SIG-M5 treated with dmso at 0.1 percent for 504 hours (cell line): ENCODE measurements at regions not wholly inside any gene's neighbourhood (a gene's known extent, or its start where the extent isn't known, plus 50 kb on each side); places are given as distances from the start of the nearest gene placed in this dataset.

Experiments used
- DNase-seq: peaks from one replicate; lab custom pipeline; 2025; ENCODE audit not compliant: unreplicated experiment; lab: John Stamatoyannopoulos, UW

- DNase-seq, result peak; percentile 8
These were observed 53.6 kb upstream of the DYNC1I1 start for GRCh38 chr7:95718577-95719410.

DNA sequence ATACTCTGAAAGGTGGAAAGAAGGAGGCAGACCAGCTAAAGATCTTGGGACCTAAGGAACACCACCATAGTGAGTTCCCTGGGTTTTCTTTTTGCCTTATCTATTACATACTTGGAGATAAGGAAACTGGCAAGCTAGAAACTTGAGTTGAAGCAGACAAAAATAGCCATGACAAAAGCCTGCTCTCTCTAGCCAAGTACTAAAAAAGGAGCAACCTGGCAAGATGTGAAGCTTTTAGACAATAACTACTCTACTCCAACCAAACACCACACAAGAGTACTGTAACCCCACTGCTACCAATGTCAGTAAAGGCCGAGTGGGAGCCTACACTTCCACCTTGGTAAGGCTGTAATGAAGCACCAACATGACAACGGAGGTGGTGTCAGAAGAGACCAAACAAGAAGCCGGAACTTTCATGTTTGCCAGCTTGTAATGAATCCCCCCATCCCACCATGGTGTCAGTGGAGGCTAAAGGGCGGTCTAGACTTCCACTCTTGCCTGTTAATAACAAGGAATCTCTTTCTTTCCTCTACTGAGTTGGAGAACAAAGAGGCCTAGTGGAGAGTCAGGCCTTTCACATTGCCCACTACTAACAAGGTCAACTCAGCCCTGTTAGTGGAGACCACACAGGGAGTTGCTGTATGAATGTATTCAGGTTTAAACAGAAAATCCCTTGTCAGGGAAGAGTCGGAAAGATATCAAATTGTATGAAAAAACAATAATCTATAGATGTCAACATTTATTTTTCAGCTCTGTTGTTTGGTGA is 55.8 kb upstream of the DYNC1I1 start:
- no peak for DNase-seq

DNA sequence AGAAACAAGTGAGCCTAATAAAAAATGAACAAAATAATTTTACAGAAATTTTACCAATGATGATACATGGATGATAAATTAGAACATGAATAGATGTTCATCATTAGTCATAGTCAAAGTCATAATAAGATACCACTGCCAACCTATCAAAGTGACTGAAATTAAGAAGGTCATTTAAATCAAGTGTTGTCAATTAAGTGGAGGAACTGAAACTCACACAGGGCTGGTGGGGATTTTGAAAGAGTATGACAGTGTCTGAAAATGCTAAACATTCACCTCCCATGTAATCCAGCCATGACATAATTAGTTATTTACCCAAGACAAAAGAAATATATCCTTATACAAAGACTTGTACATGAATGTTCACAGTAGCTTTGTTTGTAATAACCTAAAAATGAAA is 57.1 kb upstream of the DYNC1I1 start:
- DNase-seq, result no peak

GRCh38 chr7:95710711-95711110 is 61.6 kb upstream of the DYNC1I1 start:
- DNase-seq, result no peak

GRCh38 chr7:95700917-95701316 is 71.4 kb upstream of the DYNC1I1 start:
- no peak for DNase-seq

GRCh38 chr7:95694334-95694733 is 78.0 kb upstream of the DYNC1I1 start:
- DNase-seq, result no peak

GRCh38 chr7:95693551-95694333 is 78.6 kb upstream of the DYNC1I1 start:
- no peak for DNase-seq

DNA sequence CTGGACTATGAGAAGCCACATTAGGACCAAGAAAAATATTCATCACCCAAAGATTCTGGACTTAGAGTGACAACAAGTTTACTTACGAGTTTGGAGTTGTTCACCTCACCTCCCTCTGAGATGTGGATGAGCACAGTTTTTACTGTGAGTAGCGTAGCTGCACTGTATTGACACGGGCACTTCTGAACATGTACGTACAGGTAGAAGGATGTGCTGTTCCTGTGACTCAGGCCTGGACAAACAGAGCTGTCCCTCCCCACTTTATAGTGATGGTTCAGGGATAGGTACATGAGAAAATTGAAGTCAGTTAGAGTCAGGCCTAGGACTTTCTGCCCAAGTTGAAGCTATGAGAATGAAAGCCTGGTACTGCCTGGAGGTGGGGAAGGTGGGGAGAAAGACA is 80.9 kb upstream of the DYNC1I1 start:
- DNase-seq, result no peak

DNA sequence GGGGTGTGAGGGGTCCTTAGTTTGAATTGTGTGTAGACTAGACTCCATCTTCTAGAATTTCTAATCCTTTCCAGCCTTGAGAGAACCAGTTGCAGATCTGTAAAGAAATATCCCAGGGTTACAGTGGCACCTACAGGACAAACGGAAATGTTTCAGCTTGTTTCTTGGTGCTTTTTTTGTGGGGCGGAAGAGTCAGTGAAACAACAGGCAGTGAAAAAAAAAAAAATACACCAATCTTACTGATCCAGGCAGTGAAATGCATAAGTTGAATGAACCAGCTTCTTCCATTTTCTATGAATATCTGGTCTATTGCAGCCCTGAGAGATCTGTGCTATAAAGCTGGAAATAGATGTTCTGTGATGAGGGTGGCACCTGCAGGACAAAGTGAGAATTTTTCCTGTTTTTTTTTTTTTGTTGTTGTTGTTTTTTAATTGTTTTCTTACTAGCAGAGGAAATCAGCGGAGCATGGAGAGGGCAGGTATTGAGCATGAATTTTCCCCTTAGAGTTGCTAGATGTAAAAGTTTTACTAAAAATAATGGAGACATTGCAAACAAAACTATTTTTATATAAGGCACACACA is 81.9 kb upstream of the DYNC1I1 start:
- DNase-seq, result peak; percentile 50

- no peak for DNase-seq
These were observed 83.3 kb upstream of the DYNC1I1 start for GRCh38 chr7:95688931-95689495.

GRCh38 chr7:95687759-95688343 is 84.5 kb upstream of the DYNC1I1 start:
- peak; percentile 2 for DNase-seq

- DNase-seq, result peak; percentile 56
These were observed 86.2 kb upstream of the DYNC1I1 start for GRCh38 chr7:95686109-95686508.

GRCh38 chr7:95684505-95684904 is 87.8 kb upstream of the DYNC1I1 start:
- DNase-seq, result no peak

DNA sequence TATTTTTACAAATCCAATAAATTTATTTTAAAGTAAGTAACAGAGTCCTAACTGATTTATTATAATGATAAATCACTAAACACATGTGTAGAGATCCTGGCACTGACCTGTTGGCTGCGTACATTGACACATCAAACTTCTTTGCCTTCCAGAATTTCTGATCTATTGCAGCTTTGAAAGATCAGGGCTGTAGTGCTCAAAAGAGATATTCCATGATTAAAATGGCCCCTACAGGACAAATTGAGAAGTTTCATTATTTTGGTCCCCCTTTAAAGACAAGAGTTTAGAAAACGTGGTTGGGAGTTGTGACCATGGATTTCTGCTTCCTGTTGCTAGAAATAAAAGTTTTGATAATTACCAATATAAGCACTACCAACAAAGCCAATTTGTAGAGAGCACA is 87.7 kb upstream of the PDK4 start:
- DNase-seq, result peak; percentile 23

GRCh38 chr7:95682913-95683312 is 86.6 kb upstream of the PDK4 start:
- DNase-seq, result no peak

GRCh38 chr7:95676691-95677090 is 80.4 kb upstream of the PDK4 start:
- no peak for DNase-seq

DNA sequence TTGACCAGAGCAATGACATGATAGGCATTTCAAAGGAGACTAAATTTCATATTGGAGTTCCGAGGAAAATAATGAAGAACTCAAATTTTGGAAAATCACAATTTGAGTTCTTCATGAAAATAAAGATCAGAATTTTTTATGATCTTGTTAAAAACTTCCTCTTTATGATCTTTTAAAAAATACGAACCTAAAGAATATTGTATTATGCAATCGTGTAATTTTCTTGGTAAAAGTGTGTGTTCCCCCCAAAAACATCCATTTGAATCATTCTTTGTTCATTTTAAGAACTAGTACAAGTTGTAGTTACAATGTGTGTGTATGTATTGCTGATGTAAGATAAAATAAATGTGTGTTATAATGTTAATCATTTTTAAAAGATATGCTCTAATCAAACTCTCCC is 79.3 kb upstream of the PDK4 start:
- DNase-seq, result no peak

DNA sequence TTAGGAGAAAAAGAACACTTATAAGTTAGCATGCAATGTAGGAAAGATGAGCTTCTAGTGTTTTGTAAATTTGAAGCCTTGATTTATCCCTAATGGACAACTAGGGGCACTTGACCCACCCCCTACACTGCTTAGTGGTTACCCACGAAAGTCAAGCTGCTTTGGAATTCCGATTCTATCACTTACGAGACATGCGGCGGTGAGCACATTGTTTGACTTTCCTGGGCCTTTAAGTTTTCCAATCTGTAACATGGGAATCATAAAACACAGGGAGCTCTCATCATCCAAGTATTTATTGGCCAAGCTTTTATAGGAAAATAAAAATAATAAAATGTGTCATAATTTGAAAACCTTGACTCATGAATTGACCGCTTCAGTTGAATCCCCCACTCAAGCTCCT is 78.7 kb upstream of the PDK4 start:
- DNase-seq, result no peak

- DNase-seq, result no peak
These were observed 77.8 kb upstream of the PDK4 start for GRCh38 chr7:95674101-95674500.

GRCh38 chr7:95672434-95672833 is 76.1 kb upstream of the PDK4 start:
- DNase-seq, result no peak

- no peak for DNase-seq
These were observed 73.2 kb upstream of the PDK4 start for GRCh38 chr7:95669513-95669912.
